ENCODE measurements at regions not wholly inside any gene's neighbourhood (a gene's known extent, or its start where the extent isn't known, plus 50 kb on each side); places are given as distances from the start of the nearest gene placed in this dataset.
A peak's percentile ranks its signal among the peaks of the same experiment; 100 is the strongest.

- H3K4me3 ChIP-seq (ENCODE audit: low read length) = no peak overlapping the region
- no peak for DNase-seq (ENCODE audit: low read depth, low spot score)
Measured at GRCh38 chr12:127750076-127750840, 516.7 kb upstream of the TMEM132C start.

- H3K4me3 ChIP-seq (ENCODE audit: low read length) = no peak overlapping the region
- DNase-seq (ENCODE audit: low read depth, low spot score) = no peak
Measured at GRCh38 chr12:127752802-127753201, 514.2 kb upstream of the TMEM132C start.

GRCh38 chr12:127760357-127760756 lies 506.6 kb upstream of the TMEM132C start:
- no peak for DNase-seq (ENCODE audit: low read depth, low spot score)
- no peak overlapping the region for H3K4me3 ChIP-seq (ENCODE audit: low read length)

- no peak for DNase-seq (ENCODE audit: low read depth, low spot score)
- H3K4me3 ChIP-seq (ENCODE audit: low read length) = no peak overlapping the region
Measured at GRCh38 chr12:127760996-127761395, 506.0 kb upstream of the TMEM132C start.

- DNase-seq (ENCODE audit: low read depth, low spot score) = no peak
- H3K4me3 ChIP-seq (ENCODE audit: low read length) = no peak overlapping the region
Measured at GRCh38 chr12:127761880-127762279, 505.1 kb upstream of the TMEM132C start.

GRCh38 chr12:127767656-127768055 lies 499.3 kb upstream of the TMEM132C start:
- DNase-seq (ENCODE audit: low read depth, low spot score) = no peak
- H3K4me3 ChIP-seq (ENCODE audit: low read length) = no peak overlapping the region

GRCh38 chr12:127770118-127770517 lies 496.9 kb upstream of the TMEM132C start:
- no peak overlapping the region for H3K4me3 ChIP-seq (ENCODE audit: low read length)
- DNase-seq (ENCODE audit: low read depth, low spot score) = peak; percentile 87

GRCh38 chr12:127771546-127771945 lies 495.4 kb upstream of the TMEM132C start:
- DNase-seq (ENCODE audit: low read depth, low spot score) = no peak

GRCh38 chr12:127773520-127773919 lies 493.4 kb upstream of the TMEM132C start:
- DNase-seq (ENCODE audit: low read depth, low spot score) = no peak

More at GRCh38 chr12:127771546-127771945, 495.4 kb upstream of the TMEM132C start:
- H3K4me3 ChIP-seq (ENCODE audit: low read length) = no peak overlapping the region

GRCh38 chr12:127774828-127775227 lies 492.1 kb upstream of the TMEM132C start:
- H3K4me3 ChIP-seq (ENCODE audit: low read length) = no peak overlapping the region
- DNase-seq (ENCODE audit: low read depth, low spot score) = no peak

More at GRCh38 chr12:127773520-127773919, 493.4 kb upstream of the TMEM132C start:
- H3K4me3 ChIP-seq (ENCODE audit: low read length) = no peak overlapping the region

- no peak for DNase-seq (ENCODE audit: low read depth, low spot score)
- no peak overlapping the region for H3K4me3 ChIP-seq (ENCODE audit: low read length)
Measured at GRCh38 chr12:127779301-127780045, 487.5 kb upstream of the TMEM132C start.

GRCh38 chr12:127780881-127781280 lies 486.1 kb upstream of the TMEM132C start:
- no peak for DNase-seq (ENCODE audit: low read depth, low spot score)
- no peak overlapping the region for H3K4me3 ChIP-seq (ENCODE audit: low read length)

- H3K4me3 ChIP-seq (ENCODE audit: low read length) = no peak overlapping the region
- no peak for DNase-seq (ENCODE audit: low read depth, low spot score)
Measured at GRCh38 chr12:127781336-127781735, 485.6 kb upstream of the TMEM132C start.

GRCh38 chr12:127785540-127785939 lies 481.4 kb upstream of the TMEM132C start:
- no peak for DNase-seq (ENCODE audit: low read depth, low spot score)
- H3K4me3 ChIP-seq (ENCODE audit: low read length) = no peak overlapping the region

GRCh38 chr12:127785986-127786590 lies 480.9 kb upstream of the TMEM132C start:
- H3K4me3 ChIP-seq (ENCODE audit: low read length) = no peak overlapping the region
- DNase-seq (ENCODE audit: low read depth, low spot score) = no peak

- H3K4me3 ChIP-seq (ENCODE audit: low read length) = no peak overlapping the region
- DNase-seq (ENCODE audit: low read depth, low spot score) = no peak
Measured at GRCh38 chr12:127787544-127787943, 479.4 kb upstream of the TMEM132C start.

GRCh38 chr12:127790376-127790775 lies 476.6 kb upstream of the TMEM132C start:
- DNase-seq (ENCODE audit: low read depth, low spot score) = no peak
- H3K4me3 ChIP-seq (ENCODE audit: low read length) = no peak overlapping the region

- DNase-seq (ENCODE audit: low read depth, low spot score) = no peak
- H3K4me3 ChIP-seq (ENCODE audit: low read length) = no peak overlapping the region
Measured at GRCh38 chr12:127791217-127791616, 475.8 kb upstream of the TMEM132C start.

- no peak overlapping the region for H3K4me3 ChIP-seq (ENCODE audit: low read length)
- no peak for DNase-seq (ENCODE audit: low read depth, low spot score)
Measured at GRCh38 chr12:127797918-127798317, 469.1 kb upstream of the TMEM132C start.

GRCh38 chr12:127802271-127802670 lies 464.7 kb upstream of the TMEM132C start:
- DNase-seq (ENCODE audit: low read depth, low spot score) = no peak
- H3K4me3 ChIP-seq (ENCODE audit: low read length) = no peak overlapping the region

Measured in Jurkat, Clone E6-1 (cell line).